Right lobe of liver (tissue), 6 donors: ENCODE measurements at regions not wholly inside any gene's neighbourhood (a gene's known extent, or its start where the extent isn't known, plus 50 kb on each side); places are given as distances from the start of the nearest gene placed in this dataset.

Experiments used
- ATAC-seq, 4 donors: fragments of 200-7000 bp; cut with Tn5 transposase; one replicate each; pipeline ENCODE4 v1.9.1; 2020; ENCODE audit warnings: mild to moderate bottlenecking in 4 of 4, moderate library complexity in 4 of 4
- DNase-seq, 3 donors: peaks; one replicate each; pipeline ENCODE4 v3.0.0-alpha.2; 2020
- H3K27ac ChIP-seq, 3 donors: fragments of 200-600 bp; one replicate each; pipeline ENCODE4 v1.8.0; 2022
- H3K27me3 ChIP-seq, 2 donors: fragments of 200-600 bp; one replicate each; pipeline ENCODE4 v1.8.0; 2022
- H3K36me3 ChIP-seq, 4 donors: fragments of 200-600 bp; sonication (generic) in 1 of 4; one replicate each; pipeline versions ENCODE4 v1.5.1 to v1.8.0; 2017 to 2022; ENCODE audit warnings: control low read depth in 1 of 4
- H3K4me1 ChIP-seq, 4 donors: fragments of 200-600 bp; sonication (generic) in 1 of 4; one replicate each; pipeline versions ENCODE4 v1.5.1 to v1.8.0; 2017 to 2022; ENCODE audit warnings: control low read depth in 1 of 4
- H3K4me3 ChIP-seq, 3 donors: fragments of 200-600 bp; one replicate each; pipeline ENCODE4 v1.8.0; 2022
- H3K9me3 ChIP-seq, 4 donors: fragments of 200-600 bp; sonication (generic) in 1 of 4; one replicate each; pipeline versions ENCODE4 v1.5.1 to v1.8.0; 2017 to 2022; ENCODE audit warnings: control low read depth in 1 of 4
- POLR2A ChIP-seq: fragments of 450-650 bp; IDR thresholded peaks from one replicate; pipeline ENCODE4 v1.6.1; 2017; ENCODE audit warnings: antibody characterized with exemption, mild to moderate bottlenecking
- WGBS: methylation state at CpG from one replicate; pipeline ENCODE4 v1.1.6; 2018; ENCODE audit warnings: low coverage, low lambda C conversion rate; ENCODE audit not compliant: insufficient coverage; ENCODE audit errors: missing lambda C conversion rate; 5-methylcytosine and 5-hydroxymethylcytosine counted together
- intact Hi-C, 2 donors: fragments of 100-400 bp; cut with DNase I; formaldehyde crosslinking; loops; one replicate each; pipeline versions ENCODE4 v1.11.2 to v1.14.1; 2022
- TF ChIP-seq, protein P1 (sequence below), 4 donors: fragments of 200-600 bp in 3 of 4; fragments of 450-650 bp in 1 of 4; IDR thresholded peaks; one replicate each; pipeline versions ENCODE4 v1.5.1 to v1.8.0; 2016 to 2022; ENCODE audit warnings: antibody characterized with exemption in 4 of 4, mild to moderate bottlenecking in 2 of 4
- donor health status: DM: no; HTN: yes; CAD: no.
- donor health status: DM: no; HTN: no; CAD: no.
- donor health status: DM: no; HTN: no; CAD: no.
- donor health status: DM: no; HTN: yes; CAD: no.
- donor health status: DM: no; HTN: yes; CAD: no.

- ATAC-seq: no peak
- DNase-seq: no peak
- intact Hi-C loops: no loop called here
- Histone ChIP-seq H3K27me3 (no peaks in the 10 kb centered on the region), H3K4me1 (no peaks in the 10 kb centered on the region), H3K36me3 (no peaks in the 10 kb centered on the region), H3K9me3 (no peaks in the 10 kb centered on the region), H3K4me3 (no peak overlapping the region), H3K27ac (no peak overlapping the region)
- no peak for TF ChIP-seq POLR2A
- TF ChIP-seq, protein P1, sequence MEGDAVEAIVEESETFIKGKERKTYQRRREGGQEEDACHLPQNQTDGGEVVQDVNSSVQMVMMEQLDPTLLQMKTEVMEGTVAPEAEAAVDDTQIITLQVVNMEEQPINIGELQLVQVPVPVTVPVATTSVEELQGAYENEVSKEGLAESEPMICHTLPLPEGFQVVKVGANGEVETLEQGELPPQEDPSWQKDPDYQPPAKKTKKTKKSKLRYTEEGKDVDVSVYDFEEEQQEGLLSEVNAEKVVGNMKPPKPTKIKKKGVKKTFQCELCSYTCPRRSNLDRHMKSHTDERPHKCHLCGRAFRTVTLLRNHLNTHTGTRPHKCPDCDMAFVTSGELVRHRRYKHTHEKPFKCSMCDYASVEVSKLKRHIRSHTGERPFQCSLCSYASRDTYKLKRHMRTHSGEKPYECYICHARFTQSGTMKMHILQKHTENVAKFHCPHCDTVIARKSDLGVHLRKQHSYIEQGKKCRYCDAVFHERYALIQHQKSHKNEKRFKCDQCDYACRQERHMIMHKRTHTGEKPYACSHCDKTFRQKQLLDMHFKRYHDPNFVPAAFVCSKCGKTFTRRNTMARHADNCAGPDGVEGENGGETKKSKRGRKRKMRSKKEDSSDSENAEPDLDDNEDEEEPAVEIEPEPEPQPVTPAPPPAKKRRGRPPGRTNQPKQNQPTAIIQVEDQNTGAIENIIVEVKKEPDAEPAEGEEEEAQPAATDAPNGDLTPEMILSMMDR (IDR thresholded peaks at IDR 0.05): no peak
- WGBS: 53% methylated on average over 6 of the region's 9 CpGs
Observed at GRCh38 chr11:127275774-127276173, 275.2 kb upstream of the KIRREL3 start.

DNA sequence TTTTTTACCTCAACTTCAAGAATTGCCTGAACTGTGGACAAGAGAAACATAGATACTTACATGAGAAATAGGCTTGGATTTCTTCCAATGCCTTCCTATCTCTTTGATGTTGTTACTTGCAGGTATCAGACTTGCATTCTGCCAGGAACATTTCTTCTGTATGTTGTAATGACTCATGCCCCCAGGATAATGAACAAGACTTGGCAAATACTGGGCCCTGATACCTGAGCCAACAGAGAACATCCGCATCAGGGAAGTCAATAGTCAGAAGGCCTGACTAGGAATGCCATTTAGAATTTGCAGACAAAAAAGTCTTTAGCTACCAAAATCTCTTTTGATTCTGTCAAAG is 273.7 kb upstream of the KIRREL3 start:
- H3K9me3 ChIP-seq: no peaks in the 10 kb centered on the region
- no peak for ATAC-seq
- WGBS: 63% methylated on average over 1 of the region's 1 CpG

DNA sequence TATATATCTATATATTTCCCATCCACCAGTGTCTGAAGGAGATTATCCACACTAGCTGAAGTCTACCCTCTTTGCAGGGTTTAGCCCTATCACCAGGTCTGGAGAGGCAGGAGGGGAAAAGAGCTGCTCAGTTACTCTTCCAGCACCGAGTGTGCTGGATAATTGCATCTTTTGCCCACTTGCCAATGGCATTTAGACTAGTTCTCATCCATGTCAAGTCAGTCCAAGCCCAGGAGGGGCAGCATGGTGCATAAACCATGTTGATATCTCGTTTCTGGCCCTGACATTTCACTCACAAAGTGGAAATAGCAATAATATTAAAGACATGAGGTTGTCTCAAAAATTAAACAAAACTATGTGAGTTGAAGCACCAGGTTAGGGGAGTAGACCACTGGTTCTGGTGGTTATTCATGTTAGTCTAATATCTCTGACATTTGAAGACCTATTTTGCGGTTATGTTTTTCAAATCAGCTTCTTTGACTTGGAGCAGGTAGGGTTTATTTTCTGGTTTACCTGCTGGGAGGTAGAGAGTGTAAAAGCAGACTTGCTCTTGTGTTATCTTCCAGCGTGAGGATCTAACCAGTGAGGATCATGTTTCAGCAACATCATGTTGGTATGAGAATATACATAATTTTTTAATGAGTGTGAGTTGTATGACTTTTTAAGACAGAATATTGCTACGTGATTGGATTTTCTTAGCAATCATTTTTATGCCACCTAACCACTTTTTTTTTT is 273.2 kb upstream of the KIRREL3 start:
- Histone ChIP-seq H3K27ac (no peak overlapping the region), H3K4me1 (no peaks in the 10 kb centered on the region), H3K36me3 (no peaks in the 10 kb centered on the region), H3K9me3 (no peaks in the 10 kb centered on the region), H3K4me3 (no peak overlapping the region), H3K27me3 (no peaks in the 10 kb centered on the region)
- intact Hi-C loops: no loop called here
- DNase-seq (no peak), ATAC-seq (no peak)
- TF ChIP-seq, protein P1 (IDR thresholded peaks at IDR 0.05): no peak
- no peak for TF ChIP-seq POLR2A
- 59% methylated on average over 5 of the region's 5 CpGs for WGBS

More for the DNA sequence above, 273.7 kb upstream of the KIRREL3 start:
- TF ChIP-seq, protein P1 (IDR thresholded peaks at IDR 0.05): no peak
- no peak for TF ChIP-seq POLR2A
- no peaks in the 10 kb centered on the region for H3K27me3 ChIP-seq
- DNase-seq: no peak
- intact Hi-C loops: no loop called here
- no peaks in the 10 kb centered on the region for H3K36me3 ChIP-seq
- H3K4me3 ChIP-seq: no peak overlapping the region
- no peaks in the 10 kb centered on the region for H3K4me1 ChIP-seq
- H3K27ac ChIP-seq: no peak overlapping the region

DNA sequence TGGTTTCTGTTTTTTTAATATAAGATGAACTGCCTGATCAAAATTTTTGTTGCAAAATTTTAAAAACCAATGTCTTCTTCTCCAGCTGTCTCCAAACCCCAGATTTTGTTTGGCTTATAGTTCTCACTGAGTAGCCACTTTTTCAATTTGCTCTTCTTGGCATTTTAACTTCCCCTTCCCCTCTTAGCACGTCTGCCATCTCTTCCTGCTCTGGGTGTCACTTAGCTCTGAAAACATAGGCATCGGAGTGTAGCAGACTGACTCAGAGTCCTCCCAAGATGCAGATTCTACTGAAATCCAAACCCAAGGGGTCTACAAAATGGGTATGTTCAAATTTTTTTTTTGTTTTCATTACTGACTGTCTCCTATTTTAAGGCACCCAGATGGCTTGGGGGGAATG is 270.3 kb upstream of the KIRREL3 start:
- H3K27ac ChIP-seq: no peak overlapping the region
- ATAC-seq: no peak
- WGBS: 36% methylated on average over 2 of the region's 2 CpGs
- TF ChIP-seq, protein P1 (IDR thresholded peaks at IDR 0.05): no peak
- no peak for TF ChIP-seq POLR2A
- intact Hi-C loops: no loop called here
- DNase-seq: no peak
- H3K36me3 ChIP-seq: no peaks in the 10 kb centered on the region
- H3K9me3 ChIP-seq: no peaks in the 10 kb centered on the region
- H3K4me1 ChIP-seq: no peaks in the 10 kb centered on the region
- H3K27me3 ChIP-seq: no peaks in the 10 kb centered on the region
- H3K4me3 ChIP-seq: no peak overlapping the region
